Hematopoietic multipotent progenitor cell treated with erythropoietin and hydrocortisone succinate and interleukin-3 and kit ligand, for 8 days (in vitro differentiated cells): ENCODE measurements at regions not wholly inside any gene's neighbourhood (a gene's known extent, or its start where the extent isn't known, plus 50 kb on each side); places are given as distances from the start of the nearest gene placed in this dataset.

Experiments
- DNase-seq: peaks from one replicate; pipeline ENCODE4 v3.0.0-alpha.2; 2015

DNA sequence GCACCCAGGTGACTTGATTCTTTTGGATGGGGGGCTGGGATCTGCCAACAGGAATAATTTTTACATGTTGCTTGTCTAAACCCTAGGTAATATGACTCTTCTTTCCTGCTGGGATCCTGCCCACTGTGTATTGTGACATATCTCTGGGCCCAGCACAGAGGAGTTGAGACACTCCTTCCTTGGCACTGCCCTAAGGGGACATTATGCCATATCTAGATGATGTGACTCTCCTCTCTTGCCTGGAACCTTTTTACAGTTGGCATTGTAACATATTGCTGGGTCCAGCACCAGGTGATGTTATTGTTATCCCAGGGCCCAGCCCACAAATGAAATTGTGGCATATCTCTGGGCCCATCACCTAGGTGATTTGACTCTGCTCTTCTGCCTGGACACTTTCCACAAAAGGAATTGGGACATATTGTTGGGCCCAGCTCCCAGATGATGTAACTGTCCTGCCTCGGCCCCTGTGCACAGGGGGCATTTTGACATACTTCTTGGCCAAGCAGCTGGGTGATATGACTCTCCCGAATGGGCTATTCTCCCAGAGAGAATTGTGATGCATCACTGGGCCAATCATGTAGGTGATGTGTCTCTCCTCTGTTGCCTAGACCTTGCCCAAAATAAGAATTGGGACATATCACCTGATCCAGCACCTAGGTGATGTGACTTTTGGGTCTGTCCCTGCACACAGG lies 1837.7 kb downstream of the TP53TG3F start:
- DNase-seq, result no peak

DNA sequence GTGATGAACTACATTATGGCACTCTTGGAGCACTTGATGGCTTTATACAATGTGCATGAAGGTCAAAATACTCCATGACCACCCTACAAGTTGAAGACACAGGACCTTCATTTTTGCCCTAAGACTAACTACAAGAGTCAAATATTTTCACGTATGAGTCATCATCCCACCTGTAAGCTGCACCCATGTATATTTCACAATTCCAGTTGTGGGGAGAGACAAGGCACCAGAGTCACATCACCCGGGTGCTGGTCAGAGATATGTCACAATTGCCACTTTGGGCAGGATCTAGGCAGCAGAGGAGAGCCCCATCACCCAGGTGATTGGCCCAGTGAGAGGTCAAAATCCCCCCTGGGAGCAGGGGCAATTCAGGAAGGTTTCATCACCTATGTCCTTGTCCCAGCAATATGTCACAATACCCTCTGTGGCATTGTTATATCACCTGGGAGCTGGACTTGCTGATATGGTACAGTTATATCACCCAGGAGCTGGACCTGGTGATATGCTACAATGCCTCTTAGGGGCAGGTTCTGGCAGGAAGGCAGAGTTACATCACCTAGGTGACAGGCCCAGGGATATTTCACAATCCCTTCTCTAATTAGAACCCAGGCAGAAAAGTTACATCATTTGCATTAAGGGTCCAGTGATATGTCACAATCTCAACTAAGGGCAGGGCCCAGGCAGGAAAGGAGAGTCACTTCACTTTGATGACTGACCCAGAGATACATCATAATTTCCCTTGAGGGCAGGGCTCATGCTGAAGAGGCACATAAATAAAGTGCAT lies 1839.2 kb downstream of the TP53TG3F start:
- no peak for DNase-seq

DNA sequence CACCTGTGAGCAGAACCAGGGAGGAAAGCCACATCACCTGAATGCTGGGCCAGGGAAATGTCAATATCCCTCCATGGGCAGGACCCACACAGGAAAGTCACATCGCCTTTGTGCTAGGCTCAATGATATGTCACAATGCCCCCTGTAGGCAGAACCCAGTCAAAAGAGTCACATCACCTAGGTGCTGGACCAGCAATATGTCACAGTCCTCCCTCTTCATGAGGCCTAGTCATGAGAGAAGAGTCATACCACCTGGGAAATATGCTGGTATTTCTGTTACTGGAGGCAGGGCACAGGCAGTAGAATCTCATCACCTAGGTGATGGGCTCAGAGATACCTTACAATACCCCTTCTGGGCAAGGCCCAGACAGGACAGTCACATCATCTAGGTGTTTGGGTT lies 1843.4 kb downstream of the TP53TG3F start:
- no peak for DNase-seq

DNA sequence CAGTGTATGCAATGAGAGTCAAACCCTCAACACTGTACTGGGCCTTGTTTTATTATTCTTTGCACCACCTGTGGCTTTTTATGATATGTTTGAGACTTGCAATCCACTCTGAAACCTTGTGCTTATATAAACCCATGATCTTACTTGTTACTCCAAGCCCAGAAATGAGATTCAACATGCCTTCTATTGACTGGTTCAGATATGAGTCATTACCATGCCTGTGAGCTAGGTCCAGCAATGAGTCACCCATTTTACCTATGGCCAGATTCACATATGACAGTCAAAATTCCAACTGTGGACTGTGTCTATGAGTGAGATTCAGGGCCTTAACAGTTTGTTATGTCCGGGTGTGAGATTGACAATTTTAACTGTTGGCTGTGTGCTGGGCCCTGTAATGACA lies 1846.1 kb downstream of the TP53TG3F start:
- DNase-seq, result no peak

DNA sequence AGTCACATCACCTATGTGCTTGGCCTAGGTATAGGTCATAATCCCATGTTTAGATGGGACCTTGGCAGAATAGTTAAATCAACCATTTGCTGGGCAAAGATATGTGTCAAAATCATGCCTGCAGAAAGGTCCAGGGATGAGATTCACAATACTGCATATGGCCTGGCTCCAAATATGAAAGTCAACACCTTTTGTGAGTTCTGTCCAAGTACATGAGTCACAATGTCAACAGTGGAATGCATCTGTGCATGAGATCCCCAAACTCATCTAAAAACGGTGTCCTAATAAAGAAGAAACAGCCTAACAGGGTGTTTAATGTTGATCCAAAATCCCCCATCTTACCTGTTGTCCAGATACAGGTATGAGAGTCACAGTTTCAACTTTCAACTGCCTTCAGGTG lies 1847.5 kb downstream of the TP53TG3F start:
- DNase-seq, result no peak

DNA sequence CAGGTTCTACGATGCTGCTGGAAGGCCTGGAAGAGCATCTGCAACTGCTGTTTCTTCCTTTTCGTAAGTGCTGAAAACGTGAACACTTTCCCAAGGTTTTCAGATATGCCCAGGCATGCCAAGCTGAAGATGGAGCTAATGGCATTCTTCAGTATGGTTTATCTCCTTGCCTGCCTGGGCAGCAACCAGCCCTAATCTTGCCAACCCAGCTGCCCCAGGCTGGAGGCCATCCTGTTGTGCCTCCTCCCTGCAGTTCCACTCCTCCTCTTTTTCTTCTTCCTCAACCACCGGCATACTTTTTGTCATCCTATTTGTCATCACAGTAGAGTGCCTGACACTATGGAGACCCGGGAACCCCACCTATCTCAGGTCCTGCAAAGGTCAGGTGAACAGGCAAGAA lies 1849.3 kb downstream of the TP53TG3F start:
- DNase-seq, result no peak

DNA sequence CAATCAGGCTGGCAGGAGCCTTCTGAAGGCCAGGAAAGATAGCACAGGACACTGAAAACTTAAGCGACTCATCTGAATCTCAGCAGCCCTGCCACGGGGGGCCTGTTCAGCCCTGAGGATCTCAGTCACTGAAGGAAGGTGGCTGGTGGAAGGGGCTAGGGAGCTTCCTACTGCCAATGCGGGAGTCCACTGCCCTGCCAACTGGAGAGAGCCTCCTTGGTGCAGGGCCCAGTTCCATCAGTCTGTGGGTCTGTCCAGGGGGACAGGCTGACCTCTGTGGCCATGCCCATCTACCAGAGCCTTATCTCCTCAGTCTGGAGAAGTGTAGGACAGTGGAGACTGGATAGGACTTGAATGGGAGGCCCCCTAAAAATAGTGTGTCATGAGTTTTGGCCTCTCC lies 1851.6 kb downstream of the TP53TG3F start:
- DNase-seq, result no peak

DNA sequence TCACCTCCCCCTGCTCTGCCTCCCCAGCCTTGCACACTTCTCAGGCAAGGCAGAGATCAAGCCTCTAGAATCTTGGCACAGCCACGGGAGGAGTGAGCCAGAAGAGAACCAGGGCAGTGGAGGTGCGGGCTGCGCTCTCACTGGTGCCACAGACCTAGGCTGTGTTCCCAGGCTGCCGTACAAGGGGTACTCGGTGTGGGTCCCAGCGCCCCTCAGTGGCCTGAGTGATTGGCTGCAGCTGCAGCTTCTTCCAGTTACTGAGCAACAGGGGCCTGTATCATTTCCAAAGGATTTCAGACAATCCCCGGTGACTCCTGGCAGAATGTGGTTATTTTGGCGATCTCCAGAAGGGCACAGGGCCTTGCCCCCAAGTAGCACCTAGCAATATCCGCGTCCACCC lies 1852.1 kb downstream of the TP53TG3F start:
- no peak for DNase-seq

DNA sequence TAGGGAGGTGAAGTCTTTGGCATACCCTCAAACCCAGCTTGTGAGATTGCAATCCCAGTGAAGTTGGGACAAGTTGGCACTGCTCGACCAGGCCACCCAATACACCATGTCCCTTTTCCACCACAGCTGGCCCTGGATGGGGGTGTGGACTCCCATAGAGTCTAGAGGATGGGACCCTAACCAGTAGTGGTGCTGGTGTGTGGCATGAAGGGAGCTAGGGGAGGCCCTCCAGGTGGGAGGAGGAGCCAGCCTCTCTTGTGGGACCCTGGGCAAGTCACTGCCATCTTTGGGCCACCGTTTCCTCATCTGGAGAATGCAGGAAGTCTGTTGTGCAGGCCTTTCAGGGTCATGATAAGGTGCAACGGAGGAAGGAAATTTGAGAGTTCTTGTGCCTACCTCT lies 1854.9 kb downstream of the TP53TG3F start:
- no peak for DNase-seq

DNA sequence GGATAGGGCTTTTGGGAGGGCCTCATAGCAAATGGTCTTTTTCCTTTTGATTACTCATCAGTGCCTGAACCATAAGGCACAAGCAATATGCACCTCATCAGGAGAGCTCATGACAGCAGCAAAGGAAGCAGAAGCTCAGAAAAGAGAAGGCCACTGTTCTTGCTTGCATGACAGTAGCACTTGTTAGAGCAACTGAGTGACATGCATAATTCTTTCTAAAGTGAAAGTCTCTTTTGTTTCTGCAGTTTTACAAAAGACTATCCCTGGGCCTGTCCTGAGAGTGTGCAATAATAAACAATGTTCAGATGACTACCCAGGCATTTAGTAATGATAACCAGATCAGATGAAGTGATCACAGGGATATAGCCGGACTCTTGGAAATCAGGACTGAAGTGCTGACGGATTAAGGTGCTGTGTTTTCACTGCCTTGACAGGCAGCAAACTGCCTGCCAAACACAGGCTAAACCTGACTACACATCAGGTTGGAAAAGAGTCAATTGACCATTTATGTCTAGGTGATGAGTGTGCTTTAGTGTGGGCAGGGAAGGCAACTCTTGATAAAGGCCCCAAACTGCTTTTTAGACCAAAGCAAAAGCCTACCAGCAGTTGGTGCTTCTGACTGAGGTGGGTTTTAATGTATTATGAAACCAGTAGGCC lies 1860.3 kb downstream of the TP53TG3F start:
- DNase-seq, result no peak

DNA sequence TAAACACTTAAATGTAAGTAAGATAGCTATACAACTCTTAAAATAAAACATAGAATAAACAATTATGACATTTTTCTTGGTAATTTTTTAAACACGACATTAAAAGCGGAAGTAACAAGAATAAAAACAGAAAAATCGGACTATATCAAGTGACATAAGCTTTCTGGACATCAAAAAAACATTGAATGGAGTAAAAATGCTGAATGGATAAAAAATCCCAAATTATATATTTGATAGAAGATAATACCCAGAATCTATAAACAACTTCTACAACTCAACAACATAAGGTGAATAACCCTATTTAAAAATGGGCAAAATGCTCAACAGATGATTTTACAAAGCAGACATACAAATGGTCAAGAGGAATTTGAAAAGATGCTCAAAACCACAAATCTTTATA lies 1866.5 kb downstream of the TP53TG3F start:
- DNase-seq, result no peak

DNA sequence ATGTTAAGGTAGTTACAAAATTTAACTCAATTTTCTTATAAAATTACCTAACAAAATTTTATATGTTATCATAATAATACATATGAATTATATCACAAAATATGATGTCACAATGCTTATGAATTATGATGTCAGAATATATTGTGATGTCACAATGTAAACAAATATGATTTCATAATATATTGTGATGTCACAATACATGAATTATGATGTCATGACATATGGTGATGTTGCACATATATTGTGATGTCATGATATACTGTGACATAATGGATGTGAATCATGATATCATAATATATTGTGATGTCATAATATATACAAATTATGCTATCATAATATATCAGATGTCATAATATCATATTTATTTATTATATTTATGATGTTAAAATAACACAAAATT lies 1879.9 kb downstream of the TP53TG3F start:
- no peak for DNase-seq

DNA sequence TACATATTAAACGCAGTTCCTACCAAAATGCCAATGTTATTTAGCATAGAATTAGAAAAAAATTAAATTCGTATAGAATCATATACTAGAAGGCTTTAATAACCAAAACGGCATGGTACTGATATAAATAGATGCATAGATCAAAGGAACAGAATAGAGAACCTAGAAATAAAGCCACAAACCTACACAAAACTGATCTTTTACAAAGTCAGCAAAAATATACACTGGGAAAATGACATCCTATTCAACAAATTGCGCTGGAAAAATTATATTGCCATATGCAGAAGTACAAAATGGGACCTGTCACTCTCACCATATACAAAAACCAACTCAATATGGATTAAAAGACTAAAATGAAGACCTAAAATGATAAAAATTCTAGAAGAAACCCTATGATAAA lies 1882.6 kb downstream of the TP53TG3F start:
- DNase-seq, result no peak

DNA sequence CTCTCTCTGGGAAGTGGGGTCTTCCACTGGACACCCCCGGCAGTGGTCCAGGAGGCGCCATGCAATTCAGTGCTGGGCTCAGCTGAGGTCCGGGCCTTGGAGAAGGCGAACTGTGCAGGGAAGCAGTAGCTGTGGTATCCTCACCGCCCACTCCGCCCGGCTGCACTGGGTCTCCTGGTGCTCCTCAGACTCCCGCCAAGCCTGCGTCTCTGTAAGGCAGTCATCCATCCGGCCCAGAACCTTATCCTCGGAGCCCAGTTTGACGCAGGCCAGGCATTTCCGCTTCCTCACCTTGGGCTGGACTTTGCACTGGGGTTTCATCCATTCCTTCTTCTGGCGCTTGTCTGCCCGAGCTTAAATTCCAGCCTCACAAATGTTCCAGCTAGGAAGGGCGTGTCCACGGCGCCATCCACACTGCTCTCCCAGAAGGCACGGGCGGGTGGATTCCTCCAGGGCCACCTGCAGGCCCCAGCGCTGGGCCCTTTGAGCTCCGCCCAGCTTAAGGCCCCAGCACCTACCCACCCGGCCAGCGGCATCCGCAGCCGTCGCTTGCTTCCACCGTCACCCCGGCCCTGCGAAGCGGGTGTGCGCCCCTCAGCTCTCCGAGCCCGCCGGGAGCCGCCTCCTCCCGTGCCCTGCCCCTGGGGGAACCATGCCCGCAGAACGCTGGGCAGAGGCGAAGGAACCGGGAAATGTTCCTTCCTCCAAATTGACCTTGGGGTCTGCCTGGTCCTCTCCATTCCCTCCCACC lies 1884.8 kb downstream of the TP53TG3F start:
- no peak for DNase-seq

DNA sequence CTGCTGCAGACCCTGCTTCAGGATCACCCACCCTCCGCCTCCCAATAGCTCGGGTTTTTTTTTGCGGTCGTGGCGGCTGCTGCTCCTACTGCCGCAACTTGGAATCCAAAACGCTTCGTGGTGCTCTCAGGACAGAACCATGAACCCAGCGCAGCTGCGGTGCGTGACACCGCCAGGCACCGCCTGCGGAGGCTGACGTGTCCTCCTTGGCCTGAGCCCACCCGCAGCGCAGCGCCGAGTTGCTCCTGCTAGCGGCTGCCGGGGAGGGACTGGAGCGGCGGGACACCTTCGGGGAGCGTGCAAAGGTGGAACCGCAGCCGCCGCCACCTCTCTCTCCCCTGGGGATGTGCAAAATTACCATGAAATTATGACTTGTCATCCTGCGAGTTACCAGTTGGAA lies 1893.0 kb downstream of the TP53TG3F start:
- DNase-seq, result no peak

DNA sequence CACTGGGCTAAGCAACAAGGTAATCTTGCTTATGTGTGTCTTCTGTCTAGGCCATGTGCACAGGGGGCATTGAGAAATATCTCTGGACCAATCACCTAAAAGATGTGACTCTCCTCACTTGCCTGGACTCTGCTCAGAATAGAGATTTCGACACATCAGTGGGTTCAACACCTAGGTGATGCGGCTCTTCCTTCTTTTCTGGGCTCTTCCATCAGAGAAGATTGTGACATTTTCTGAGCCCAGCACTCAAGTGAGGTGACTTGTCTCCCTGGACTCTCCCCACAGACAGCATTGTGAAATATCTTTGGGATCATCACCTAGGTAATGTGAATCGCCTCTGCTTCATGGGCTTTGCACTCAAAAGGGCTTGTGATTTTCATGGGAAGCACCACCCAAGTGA lies 1904.1 kb downstream of the TP53TG3F start:
- DNase-seq, result no peak

DNA sequence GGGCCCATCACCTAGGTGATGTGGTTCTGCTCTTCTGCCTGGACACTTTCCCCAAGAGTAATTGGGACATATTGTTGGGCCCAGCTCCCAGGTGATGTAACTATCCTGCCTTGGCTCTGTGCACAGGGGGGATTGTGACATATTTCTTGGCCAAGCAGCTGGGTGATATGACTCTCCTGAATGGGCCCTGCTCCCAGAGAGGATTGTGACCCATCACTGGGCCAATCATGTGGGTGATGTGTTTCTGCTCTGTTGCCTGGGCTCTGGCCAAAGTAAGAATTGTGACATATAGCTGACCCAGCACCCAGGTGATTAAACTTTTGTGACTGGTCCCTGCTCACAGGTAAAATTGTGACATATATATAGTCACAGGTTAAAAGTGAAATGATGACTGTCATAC lies 1904.9 kb downstream of the TP53TG3F start:
- no peak for DNase-seq

DNA sequence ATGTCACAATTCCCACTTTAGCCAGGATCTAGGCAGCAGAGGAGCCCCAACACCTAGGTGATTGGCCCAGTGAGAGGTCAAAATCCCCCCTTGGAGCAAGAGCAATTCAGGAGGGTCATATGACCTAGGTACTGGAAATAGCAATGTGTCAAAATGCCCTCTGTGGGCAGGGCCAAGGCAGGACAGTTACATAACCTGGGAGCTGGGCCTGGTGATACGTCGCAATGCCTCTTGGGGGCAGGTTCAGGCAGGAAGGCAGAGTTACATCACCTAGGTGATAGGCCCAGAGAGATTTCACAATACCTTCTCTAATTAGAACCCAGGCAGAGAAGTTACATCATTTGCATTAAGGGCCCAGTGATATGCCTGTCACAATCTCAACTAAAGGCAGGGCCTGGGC lies 1906.3 kb downstream of the TP53TG3F start:
- no peak for DNase-seq

DNA sequence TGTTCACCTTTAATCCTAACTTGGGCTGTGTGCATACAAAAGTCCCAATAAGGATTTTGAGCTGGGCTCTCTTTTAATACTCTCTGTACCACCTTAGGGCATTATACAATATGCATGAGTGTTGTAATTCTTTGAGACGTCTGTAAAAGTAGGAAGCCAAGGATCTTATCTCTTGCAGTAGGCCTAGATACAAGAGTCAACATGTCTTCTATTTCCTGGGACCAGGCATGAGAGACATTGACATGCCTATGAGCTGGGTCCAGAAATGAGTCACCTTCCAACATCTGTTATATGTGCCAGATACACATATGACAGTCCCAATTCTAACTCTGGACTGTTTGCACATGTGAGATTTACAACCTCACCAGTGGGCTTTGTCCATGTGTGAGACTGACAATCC lies 1911.2 kb downstream of the TP53TG3F start:
- no peak for DNase-seq

DNA sequence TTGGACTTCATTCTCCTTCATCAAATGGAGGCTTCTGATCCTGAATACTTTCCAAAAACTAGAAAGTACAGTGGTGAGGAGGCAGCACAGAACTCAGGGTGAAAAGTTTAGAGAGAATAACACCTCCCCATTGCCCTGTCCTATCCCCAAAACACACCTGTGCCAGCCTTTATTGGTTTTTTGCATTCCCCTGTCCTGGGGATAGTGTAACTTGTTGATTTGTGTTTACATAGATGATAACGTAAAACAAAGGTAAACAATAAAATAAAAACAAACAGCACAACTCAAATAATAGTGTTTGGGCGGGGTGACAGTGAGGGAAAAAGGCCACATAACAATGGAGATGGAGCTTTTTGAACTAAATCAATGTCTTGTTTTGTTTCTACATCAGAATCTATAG lies 1917.7 kb downstream of the TP53TG3F start:
- DNase-seq, result no peak

DNA sequence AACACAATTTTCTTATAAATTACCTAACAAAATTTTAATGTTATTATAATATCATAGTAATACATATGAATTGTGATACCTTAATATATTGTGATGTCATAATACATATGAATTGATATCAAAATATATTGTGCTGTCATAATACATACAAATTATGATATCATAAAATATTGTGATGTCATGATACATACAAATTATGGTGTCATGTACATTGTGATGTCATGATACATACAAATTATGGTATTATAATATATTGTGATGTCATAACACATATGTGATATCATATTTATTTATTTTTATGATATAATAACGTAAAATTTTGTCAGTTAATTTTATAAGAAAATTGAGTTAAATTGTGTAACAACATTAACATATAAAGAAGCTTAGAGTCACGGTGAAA lies 1927.2 kb downstream of the TP53TG3F start:
- DNase-seq, result no peak

DNA sequence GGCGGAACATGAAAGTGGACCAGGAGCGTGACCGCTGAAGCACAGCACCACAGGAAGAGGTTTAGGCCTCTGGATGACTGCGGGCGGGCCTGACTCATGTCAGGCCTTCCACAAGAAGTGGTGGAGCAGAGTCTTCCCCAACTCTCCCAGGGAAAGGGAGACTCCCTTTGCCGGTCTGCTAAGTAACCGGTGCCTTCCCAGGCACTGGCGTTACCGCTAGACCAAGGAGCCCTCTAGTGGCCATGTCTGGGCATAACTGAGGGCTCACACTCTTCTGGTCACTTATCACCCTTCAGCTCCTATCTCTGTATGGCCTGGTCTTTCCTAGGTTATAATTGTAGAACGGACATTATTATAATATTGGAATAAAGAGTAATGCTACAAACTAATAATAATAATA lies 1931.9 kb downstream of the TP53TG3F start:
- DNase-seq, result peak; percentile 50

DNA sequence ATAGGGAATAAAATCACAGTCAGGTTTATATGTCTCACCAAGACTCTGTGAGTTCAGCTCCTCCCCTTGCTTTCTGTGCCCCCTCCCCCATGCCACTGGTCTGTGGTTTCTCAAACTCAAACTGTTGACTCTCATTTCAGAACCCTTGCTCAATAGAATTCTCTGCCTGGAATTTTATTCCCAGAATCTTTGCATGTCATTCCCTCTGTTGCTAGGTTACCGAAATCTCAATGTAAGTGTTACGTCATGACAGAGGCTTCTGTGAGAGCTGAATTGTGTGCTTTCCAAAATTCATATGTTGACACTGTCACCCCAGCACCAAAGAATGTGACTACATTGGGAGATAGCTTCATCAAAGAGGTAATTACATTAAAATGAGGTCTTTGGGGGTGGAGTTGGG lies 1938.8 kb downstream of the TP53TG3F start:
- no peak for DNase-seq

DNA sequence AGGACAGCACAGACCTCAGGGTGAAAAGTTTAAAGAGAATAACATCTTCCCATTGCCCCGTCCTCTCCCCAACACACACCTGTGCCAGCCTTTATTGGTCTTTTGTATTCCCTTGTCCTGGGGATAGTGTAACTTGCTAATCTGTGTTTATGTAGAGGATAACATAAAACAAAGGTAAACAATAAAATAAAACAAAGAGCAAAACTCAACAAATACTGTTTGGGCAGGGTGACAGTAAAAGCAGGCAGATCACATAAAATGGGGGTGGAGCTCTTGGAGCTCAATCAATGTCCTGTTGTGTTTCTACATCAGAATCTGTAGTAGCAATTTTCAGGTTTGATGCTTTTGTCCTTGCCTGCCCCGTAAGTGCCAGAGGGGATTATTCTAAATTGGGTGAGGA lies 1939.7 kb downstream of the TP53TG3F start:
- no peak for DNase-seq
